ENCODE measurements at regions not wholly inside any gene's neighbourhood (a gene's known extent, or its start where the extent isn't known, plus 50 kb on each side); places are given as distances from the start of the nearest gene placed in this dataset.

DNA sequence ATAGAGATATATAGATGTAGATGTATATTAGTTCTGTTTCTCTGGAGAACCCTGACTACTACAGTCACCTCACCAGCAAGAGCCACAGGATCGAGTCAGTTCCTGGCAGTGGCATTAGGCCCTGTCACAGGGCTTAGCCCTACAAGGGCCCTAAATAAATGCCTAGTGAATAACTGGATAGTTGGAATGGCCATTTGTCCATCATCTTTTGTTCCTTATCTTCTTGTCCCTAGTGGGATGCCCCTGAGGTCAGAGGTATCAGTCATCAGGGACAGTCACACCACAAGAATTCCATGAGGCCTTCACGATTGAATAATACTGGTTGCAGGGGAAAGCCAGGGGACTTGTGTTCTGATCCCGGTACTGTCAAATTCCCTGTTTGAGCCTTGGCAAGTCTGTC lies 204.9 kb upstream of the PPP2R3A start:
- TF ChIP-seq, protein P1, sequence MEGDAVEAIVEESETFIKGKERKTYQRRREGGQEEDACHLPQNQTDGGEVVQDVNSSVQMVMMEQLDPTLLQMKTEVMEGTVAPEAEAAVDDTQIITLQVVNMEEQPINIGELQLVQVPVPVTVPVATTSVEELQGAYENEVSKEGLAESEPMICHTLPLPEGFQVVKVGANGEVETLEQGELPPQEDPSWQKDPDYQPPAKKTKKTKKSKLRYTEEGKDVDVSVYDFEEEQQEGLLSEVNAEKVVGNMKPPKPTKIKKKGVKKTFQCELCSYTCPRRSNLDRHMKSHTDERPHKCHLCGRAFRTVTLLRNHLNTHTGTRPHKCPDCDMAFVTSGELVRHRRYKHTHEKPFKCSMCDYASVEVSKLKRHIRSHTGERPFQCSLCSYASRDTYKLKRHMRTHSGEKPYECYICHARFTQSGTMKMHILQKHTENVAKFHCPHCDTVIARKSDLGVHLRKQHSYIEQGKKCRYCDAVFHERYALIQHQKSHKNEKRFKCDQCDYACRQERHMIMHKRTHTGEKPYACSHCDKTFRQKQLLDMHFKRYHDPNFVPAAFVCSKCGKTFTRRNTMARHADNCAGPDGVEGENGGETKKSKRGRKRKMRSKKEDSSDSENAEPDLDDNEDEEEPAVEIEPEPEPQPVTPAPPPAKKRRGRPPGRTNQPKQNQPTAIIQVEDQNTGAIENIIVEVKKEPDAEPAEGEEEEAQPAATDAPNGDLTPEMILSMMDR (conservative IDR thresholded peaks at IDR 0.05 in 1 of 2, IDR thresholded peaks at IDR 0.05 in 1 of 2; ENCODE audit: low read depth in 1 of 2, low read length in 2 of 2): no peak
- TF ChIP-seq EZH2 (IDR thresholded peaks at IDR 0.05; ENCODE audit: low read length, missing control alignments): no peak
